Fibroblast of peridontal ligament (primary cell): ENCODE measurements at regions not wholly inside any gene's neighbourhood (a gene's known extent, or its start where the extent isn't known, plus 50 kb on each side); places are given as distances from the start of the nearest gene placed in this dataset.
"Not testable (repeated sequence)": the region's sequence is repeated elsewhere in the genome, so short reads cannot be mapped to it uniquely, and the experiment has no call there.

Experiments used
- DNase-seq: peaks from one replicate; pipeline ENCODE4 v3.0.0-alpha.2; 2010; ENCODE audit errors: extremely low read depth

DNA sequence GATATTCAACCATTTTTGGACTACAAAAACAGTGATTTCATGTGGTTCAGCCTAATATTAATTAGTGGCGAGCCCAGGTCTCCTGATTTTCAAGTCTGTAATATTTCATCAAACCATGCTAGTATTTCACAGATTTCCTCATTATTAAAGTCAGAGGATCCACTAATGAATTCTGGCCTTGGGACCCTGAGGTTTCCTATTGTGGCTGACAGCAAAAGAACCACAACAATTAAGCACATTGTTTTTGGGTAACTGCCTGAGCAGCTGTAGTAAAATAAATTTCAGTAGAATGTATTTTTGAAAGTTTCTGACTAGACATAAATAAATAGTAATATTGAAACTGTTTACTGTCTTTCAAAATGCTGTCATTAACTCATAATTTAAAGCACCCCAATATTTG lies 630.7 kb upstream of the MMS22L start:
- DNase-seq, result no peak

DNA sequence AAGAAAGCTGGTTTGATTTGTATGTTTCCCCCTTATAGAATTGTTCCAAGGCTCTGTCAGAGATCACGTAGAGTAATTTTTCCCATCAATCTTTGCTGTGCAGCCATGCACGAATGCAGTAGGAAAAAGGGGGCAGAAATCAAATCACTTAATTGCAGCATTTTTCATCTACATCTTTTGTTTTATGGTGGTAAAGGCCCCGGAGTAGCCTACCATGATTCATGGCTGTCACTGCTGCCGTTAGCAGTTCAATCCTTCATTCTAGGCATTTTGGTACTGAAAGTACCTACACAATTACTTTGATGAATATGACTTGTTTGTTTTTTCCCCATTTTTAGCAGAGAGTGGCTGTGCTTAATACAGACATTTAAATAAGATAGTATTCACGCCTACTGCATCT lies 631.9 kb upstream of the MMS22L start:
- no peak for DNase-seq

DNA sequence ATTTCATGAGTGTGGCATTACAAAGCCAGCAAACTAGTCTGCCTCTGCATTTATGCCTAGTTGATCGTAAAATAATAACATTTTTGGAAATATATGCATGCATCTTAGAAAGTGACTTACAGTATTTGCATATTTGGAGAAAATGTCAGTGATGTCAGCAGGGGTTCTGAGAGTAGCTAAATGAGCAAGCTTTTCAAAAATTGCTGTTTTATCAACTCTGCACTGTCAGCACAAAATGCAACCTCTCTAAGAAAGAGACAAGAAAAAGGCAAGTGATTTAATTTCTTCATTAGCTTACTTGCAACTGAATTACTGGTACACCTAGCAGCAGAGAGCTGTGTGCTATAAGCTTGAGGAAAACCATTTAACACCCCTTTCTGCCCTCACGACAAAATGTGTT lies 632.5 kb upstream of the MMS22L start:
- no peak for DNase-seq

DNA sequence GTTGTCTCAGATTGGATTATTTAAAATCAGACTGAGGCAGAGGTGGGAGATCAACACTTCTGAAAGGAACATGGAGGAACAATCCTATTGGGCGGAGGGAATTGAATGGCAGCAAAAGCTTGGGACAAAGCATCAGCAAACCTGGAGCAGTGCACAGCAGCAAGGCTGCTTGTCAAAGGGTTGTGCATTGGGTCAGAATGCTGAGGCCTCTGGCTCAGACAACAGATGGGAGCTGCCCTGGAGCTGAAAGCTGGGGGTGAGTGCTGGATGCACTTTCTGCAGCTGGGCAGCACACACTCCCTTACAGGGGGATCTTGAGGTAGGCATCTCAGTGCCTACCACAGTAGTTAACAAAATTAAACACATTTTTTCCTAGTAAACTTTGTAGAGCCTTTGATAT lies 634.4 kb upstream of the MMS22L start:
- no peak for DNase-seq

DNA sequence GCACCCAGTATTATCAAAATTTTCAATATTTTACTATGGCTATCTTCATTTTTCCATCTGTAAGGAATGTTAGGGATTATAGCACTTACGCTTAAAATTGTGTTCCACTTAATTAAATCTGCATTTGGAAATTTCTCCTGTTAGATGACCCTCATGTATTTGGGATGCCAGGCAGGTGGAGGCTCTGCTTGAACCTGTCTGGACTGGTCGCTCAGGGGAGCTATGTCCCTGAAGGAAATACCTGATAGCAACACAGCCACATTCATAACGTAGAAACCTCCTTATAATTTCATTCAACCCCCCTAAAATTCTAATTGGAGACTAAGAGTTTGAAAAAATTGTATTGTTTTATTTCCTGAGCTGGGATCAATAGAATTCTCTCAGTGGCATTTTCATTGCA lies 636.0 kb upstream of the MMS22L start:
- no peak for DNase-seq

DNA sequence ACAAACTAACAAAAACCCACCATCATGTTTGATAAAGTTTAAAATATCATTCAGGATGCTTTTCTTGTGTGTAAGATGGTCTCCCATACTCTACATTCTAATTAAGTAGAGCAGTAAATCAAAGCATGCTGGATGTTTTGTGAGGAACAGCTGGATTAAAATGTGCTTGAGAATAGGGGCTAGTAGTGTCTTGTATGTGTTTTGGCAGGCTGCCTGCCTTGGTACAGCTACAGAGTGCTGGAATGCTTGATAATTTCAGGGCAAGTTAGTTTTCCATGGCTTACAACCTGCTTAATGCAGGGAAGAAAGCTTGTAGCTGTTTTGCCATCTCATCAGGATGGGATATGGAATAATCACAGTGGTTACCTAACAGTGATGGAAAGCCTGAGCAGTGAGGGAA lies 636.6 kb upstream of the MMS22L start:
- no peak for DNase-seq

DNA sequence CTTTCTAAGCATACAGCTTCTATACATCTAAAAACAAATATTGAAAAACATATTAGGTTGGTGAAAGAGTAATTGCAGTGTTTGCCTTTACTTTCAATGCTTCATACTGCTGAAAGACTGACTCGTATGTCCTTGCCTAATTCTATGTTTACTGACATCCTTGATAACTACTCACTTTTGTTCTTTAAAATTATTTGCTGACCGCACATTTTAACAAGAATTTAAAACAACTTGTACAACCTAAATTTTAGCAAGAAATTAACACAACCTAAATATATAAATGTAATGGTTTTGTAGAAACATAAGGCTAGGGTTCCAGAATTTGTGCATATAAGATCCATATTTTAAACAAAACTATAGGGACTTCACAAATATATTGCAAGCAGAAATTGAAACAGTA lies 640.2 kb upstream of the MMS22L start:
- DNase-seq, result no peak

DNA sequence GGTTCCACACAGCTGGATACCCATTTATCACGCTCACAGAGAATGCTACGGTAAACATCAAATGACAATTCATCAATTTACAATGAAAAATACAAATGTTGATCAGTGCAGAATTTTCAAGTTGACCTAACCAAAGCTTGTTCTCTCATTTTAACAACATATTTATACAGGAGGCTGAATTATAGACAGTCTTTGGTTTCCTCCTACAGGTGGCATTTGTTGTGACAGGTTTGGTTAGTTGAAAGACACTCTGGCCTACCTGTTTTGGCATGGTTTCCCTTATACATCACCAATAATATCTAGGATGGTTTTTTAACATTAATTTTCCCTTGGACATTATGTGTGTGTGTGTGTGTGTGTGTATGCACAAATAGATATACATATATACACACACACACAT lies 642.5 kb upstream of the MMS22L start:
- DNase-seq, result peak; percentile 23

DNA sequence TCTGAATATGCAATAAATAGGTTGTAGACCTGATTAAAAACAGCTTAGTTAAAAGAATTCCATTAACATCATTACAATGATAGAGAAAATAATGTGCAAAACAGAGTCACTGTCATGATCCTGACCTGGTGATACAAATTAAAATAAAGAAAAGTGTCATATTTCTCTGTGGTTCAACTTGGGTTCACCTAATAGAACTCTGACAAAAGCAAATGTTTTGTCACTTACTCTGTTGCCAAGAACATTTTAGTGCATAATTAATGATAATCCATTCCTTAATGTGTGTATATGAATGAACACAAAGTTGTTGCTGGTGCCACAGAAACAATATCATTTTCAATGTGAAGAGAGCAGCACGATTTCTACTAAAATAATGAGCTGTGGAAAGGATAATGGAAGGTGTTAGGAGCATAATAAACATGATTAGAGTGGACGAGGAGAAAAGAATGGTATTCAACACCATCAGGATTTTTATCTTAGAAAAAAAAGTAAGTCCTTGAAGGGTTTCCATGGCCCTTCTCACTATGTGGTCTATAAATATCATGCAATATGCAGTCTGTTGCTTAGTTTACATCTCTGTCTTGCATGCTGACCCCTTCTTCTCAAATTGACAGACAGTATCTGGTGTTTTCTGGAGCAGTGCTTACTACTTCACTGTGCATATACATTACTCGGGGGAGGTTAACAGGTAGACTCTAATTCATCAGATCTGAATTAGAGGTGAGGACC lies 656.6 kb upstream of the MMS22L start:
- no peak for DNase-seq

DNA sequence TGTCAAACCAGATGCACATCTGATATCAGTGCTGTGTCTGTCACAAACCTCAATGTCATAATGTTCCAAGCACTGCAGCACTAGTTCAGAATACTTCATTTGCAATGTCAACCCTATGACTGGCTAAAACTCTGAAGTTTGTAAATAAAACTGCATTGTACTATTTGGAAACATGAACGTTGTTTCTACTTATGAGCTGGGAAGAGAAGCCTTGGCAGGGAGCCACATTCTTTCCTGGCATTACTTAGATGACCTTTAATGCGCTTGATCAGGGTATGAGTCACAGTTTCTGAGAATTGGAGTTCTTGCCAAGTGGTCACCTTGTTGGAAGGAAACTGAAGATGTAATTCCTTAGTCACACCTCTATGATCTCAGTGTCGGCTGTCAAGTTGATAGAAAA lies 664.8 kb upstream of the MMS22L start:
- peak; percentile 9 for DNase-seq

DNA sequence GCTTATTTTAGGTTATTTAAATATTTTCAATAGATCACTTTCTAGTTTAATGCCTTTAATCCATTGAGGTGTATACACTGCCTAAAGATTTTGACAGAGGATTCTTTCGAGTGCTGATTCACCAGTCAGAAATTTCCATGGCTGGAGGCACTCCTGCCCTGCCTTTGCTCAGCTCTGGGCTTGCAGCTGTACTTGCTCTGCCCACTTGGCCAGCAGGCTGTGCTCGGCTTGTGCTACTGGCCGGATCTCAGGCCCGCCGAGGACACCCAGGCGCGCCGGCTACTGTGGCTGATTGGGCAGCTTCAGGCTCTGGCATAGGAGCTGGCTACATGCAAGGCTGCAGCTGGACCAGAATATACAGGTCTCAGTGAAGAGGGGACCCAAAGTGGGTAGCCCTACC lies 675.1 kb upstream of the MMS22L start:
- no peak for DNase-seq

DNA sequence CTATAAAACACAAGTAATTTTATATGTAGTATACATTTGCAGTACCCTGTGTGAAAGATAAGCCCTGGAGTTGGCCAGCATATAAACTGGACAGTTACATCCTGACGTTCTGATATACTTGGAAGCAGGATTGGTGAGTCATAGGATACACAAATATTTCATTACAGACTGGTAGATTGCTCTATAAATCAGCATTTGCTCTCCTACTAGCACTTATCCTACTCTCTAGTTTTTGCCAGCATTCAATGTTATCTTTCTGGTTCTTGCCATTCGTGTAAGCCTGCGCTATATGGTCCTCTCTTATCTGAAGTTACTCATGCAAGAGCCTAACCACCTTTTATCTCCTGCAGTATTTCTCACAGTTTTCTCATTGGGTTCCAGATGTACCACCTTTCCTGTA lies 680.2 kb upstream of the MMS22L start:
- peak; percentile 2 for DNase-seq

DNA sequence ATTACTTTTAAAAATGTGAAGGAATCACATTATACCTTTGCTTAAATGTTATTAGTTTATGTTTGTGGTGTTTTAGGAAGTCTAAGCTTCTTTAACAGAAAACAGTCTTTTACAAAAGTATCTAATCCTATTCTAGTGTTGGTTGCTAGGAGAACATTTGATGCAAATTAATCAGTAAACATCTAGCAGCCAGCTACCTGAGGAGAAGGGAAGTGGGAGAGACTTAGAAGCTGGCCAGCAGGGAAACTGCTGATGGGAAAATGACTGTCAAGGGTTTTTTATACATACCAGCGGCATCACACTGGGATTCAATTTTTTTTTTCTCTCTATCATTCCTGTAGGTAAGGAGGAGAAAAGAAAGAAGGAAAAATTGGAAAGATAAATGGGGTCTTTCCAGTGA lies 686.0 kb upstream of the MMS22L start:
- no peak for DNase-seq

DNA sequence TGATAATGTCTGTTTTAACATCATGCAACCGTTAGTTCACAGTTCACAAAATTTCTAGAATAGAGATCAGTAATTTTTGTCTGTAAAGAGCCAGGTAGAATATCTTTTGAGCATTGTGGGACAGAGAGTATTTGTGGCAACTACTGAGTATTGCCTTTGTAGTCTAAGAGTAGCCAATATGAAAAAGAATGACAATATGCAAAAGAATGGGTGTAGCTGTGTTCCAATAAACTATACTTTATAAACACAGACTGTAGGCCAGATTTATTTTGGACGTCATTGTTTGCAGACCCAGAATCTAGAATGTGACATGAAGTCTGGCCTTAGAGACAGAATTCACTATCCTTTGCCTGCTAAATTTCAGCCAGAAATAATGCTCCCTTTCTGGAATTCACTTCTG lies 694.1 kb upstream of the MMS22L start:
- no peak for DNase-seq

DNA sequence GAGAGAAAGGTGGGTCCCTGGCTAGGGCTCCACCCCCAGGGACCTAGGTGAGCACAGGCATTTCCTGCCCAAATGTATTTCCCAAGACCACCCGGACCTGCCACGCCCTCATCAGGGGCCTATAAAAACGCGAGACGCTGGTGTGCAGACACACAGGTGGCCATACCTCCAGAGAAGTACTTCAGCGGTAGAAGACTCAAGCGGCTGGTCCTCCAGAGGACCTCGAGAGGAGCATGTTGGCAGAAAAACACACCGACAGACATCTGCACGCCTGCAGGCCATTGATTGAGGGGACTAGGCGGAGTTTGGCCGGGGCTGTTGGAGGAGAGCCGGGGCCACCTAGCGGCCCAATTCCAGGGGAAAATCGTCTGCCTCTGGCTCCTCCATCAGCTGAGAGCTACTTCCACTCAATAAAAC lies 695.8 kb upstream of the MMS22L start:
- no peak for DNase-seq

DNA sequence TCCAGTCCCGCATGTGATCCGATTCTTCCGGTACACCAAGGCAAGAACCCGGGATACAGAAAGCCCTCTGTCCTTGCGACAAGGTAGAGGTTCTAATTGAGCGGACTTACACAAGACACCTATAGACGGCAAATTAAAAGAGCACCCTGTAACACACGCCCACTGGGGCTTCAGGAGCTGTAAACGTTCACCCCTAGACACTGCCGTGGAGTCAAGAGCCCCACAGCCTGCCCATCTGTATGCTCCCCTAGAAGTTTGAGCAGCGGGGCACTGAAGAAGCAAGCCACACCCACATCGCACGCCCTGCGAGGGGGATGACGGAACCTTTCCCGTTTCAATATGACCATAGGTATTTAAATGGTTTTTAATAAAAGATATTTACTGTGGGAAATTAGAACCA lies 696.3 kb upstream of the MMS22L start:
- DNase-seq, result not testable (repeated sequence)

DNA sequence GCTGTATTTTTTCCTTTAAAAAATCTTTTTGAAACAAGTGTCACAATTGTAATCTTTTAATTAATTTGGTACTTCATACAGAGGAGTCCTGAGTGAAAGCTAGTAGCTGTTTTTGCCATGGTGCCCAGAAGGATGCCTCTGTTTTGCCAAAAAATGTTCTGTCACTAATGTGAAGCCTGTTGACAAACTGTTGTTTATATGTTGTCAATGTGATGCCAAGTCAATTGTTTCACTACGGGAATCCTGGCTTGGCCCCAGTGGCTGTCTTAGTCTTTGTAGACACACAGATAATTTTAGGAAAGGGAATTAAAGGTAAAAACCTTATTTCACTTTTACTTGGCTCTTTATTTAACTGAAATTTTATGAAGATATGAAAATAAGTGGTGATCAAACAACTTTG lies 706.4 kb upstream of the MMS22L start:
- DNase-seq, result no peak

DNA sequence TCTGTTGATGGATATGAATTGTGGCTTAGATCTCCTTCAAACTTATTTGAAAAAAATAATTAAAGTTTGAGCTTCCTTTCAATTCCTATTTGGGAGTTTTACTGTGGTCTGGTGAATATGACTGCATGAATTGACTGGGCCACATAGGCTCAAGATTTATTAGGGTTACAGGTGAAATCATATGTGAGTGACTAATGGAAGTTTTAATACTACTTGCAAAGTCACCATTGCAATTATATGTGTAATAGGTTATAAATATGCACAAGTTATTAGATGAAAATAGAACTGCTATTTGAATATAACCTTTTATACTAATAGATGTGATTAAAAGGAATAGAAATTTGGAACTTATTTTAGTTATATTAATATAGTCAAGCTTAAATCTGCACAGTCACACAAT lies 712.1 kb upstream of the MMS22L start:
- no peak for DNase-seq

DNA sequence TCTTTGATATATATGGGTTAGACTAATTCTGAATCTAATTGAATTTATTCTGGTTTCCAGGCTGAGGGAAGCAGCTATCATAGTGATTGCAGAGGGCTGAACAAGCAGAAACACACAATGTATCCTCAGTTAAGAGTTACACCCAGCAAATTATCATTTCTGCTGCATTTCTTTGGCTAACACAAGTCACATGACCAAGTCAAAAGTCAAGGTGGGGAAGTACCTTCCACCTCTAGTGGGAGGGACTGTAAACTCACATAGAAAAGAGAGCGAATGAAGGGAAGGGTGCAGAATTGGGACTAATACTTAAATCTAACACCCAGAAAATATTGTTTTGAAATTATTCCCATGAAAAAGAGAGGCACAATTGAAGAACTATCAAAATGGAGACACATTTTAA lies 719.7 kb upstream of the MMS22L start:
- no peak for DNase-seq

DNA sequence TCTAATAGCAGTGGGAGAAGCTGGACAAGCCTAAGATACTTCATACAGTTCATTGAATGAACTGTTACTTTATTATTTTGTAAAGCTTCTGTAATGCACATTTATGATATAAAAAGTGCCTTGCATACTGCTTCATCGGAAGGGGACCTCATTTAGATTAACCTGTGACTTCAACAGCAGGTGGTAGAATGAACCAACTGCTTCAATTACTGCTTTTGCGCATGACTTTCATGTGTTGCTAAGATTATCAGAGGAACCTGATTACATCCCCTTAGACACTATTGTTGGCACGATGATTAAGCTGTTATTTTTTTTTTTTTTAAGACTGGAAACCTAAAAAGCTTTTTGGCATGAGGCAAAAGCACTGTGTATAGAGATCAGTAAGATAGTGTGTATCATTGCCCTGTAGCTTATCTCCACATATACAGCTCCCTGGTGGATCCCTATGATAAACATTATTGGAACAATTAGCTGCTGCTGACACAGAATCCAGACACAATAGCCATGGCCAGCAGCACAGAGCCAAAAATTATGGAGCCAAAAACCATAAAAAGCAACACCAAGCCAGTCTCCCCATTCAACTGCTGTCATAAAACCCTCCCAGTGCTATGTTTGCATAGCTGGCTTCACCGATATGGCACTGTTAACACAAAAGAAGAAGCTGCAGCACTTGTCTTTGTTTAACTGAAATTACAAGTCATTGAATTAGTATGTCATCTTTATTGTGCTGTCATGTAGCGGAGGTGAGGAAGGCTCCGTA lies 731.6 kb upstream of the MMS22L start:
- no peak for DNase-seq

DNA sequence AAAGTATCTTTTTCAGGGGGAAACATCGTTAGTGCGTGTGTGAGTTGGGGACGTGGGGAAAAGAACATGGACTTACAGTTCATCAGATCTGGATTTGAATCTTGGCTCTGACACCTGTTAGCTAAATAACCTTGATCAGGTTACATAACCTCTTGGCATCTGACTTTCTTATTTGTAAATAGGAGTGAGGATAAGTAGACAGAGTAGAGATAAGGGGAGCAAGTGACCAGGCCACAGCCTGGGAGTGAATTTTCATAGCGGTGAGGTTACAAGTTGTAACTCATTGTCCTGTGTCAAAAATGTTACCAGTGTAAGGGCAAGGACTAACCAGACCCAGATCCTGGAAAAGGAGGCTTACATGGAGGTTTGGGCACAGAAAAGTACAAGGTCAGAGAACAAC lies 733.5 kb upstream of the MMS22L start:
- no peak for DNase-seq

DNA sequence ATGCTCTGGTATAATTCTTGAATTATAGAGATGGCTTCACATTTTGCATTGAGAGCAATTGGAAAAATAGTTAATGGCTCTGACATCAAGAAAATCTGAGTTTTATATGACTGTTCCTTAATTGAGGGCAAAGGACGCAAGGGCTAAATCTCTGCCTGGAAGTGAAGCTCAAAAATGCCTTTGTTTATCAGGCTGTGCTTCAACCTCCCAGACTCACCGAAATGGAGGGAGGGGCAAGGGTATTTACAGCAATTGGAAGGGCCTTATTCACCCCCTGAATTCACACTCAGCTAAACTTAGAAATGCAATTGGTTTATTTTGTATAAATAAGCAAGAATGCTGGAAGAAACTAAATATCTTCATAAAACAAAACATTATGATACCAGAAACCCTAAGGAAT lies 737.2 kb upstream of the MMS22L start:
- DNase-seq, result no peak

DNA sequence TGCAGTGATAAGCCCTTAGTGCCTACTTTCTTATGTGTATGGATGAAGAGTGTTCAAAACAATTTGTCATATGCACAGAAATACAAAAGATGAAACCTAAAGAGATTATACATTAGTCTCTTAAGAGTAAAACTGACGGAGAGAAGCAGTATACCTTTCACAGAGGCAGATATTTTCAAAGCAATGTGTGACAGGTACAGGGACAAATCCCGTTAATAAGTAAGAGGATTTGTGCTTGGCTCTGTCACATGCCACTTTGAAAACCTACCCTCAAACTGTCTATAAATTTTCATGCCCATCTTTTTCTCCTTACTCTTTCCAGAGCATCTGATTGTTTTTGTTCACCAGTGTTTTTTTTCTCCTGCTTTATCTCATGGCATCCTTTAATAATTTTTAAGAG lies 741.3 kb upstream of the MMS22L start:
- DNase-seq, result no peak

DNA sequence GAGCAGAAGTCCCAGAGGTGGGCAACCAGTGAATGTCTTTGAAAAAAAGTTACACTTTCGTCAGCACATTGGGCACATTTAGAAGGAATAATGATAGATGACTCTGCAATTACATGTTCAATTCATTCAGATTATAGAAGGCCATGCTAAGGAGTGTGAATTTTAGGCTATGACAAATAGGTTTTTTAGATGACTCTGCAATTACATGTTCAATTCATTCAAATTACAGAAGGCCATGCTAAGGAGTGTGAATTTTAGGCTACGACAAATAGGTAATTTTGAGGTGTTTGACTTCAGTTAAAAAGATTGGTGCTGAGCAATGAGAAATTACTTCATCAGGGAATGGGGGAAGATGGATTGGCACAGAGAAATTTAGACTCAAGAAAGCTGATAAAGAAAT lies 744.9 kb upstream of the MMS22L start:
- no peak for DNase-seq
